SK-N-SH treated with all-trans-retinoic acid at 6 μM for 48 hours (cell line): ENCODE measurements at regions not wholly inside any gene's neighbourhood (a gene's known extent, or its start where the extent isn't known, plus 50 kb on each side); places are given as distances from the start of the nearest gene placed in this dataset.

Experiments used
- CSDC2 ChIP-seq: fragments of 250-450 bp; sonication (Bioruptor Pico); IDR thresholded peaks from 2 replicates; pipeline ENCODE4 v1.5.0; 2020; ENCODE audit warnings: mild to moderate bottlenecking, moderate library complexity
- ESRRG ChIP-seq: fragments of 250-450 bp; sonication (Bioruptor Pico); IDR thresholded peaks from 2 replicates; pipeline ENCODE4 v1.6.1; 2021; ENCODE audit warnings: mild to moderate bottlenecking
- GLIS3 ChIP-seq: fragments of 250-450 bp; sonication (Bioruptor Pico); IDR thresholded peaks from 2 replicates; pipeline ENCODE4 v1.5.0; 2020; ENCODE audit warnings: mild to moderate bottlenecking, moderate library complexity
- OSR1 ChIP-seq: fragments of 250-450 bp; sonication (Bioruptor Pico); IDR thresholded peaks from 2 replicates; pipeline ENCODE4 v1.8.0; 2022; ENCODE audit warnings: moderate library complexity, mild to moderate bottlenecking, inconsistent platforms
- PPARA ChIP-seq: fragments of 250-450 bp; sonication (Bioruptor Pico); IDR thresholded peaks from 2 replicates; pipeline ENCODE4 v1.5.0; 2020; ENCODE audit warnings: mild to moderate bottlenecking, borderline replicate concordance
- RARB ChIP-seq: fragments of 250-450 bp; sonication (Bioruptor Pico); IDR thresholded peaks from 2 replicates; pipeline ENCODE4 v1.8.0; 2021; ENCODE audit warnings: mild to moderate bottlenecking, moderate library complexity
- ZFP30 ChIP-seq: fragments of 450-650 bp; formaldehyde crosslinking; IDR thresholded peaks from 2 replicates; pipeline ENCODE4 v1.5.0; 2022; ENCODE audit warnings: mild to moderate bottlenecking, moderate library complexity
- ZNF565 ChIP-seq: fragments of 450-650 bp; formaldehyde crosslinking; conservative IDR thresholded peaks from 2 replicates; pipeline ENCODE4 v1.5.0; 2020; ENCODE audit warnings: low read depth, mild to moderate bottlenecking, moderate library complexity
- ZNF70 ChIP-seq: fragments of 450-650 bp; formaldehyde crosslinking; IDR thresholded peaks from 2 replicates; pipeline ENCODE4 v1.5.0; 2020; ENCODE audit warnings: mild to moderate bottlenecking, moderate library complexity
- ZNF8 ChIP-seq: fragments of 450-650 bp; formaldehyde crosslinking; IDR thresholded peaks from 2 replicates; pipeline ENCODE4 v1.5.0; 2020; ENCODE audit warnings: mild to moderate bottlenecking, moderate library complexity
- TF ChIP-seq, protein P1 (sequence below): fragments of 250-450 bp; sonication (Bioruptor Pico); IDR thresholded peaks from 2 replicates; pipeline ENCODE4 v1.8.0; 2020; ENCODE audit warnings: mild to moderate bottlenecking, moderate library complexity, borderline replicate concordance
- TF ChIP-seq, protein P2 (sequence below): fragments of 250-450 bp; sonication (Bioruptor Pico); IDR thresholded peaks from 2 replicates; pipeline ENCODE4 v1.8.0; 2021; ENCODE audit warnings: low read depth, mild to moderate bottlenecking, moderate library complexity, borderline replicate concordance
- TF ChIP-seq, protein P3 (sequence below): fragments of 250-450 bp; sonication (Bioruptor Pico); IDR thresholded peaks from 2 replicates; pipeline ENCODE4 v1.5.0; 2020; ENCODE audit warnings: mild to moderate bottlenecking, moderate library complexity

DNA sequence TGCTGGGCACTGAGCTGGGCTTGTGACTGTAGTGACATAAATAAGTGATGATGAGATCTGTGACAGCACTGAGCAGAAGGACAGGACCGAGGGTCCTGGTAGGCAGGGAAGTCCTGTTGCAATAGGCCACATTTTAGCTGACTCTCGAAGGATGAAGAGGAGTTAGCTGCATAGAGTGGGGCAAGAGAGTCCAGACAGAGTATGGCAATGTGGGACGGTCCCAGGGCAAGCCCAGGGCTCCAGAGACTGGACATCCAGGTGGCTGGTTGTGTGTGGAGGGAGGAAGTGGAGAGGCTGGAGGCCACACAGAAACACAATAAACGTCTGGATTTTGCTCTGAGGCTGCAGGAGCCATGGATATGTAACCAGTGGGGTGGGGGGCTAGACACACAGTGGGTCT lies 64.5 kb upstream of the ZNF423 start:
- TF ChIP-seq RARB (CRISPR knock-in tag): no peak
- TF ChIP-seq ZFP30 (CRISPR knock-in tag): no peak
- TF ChIP-seq, protein P1, sequence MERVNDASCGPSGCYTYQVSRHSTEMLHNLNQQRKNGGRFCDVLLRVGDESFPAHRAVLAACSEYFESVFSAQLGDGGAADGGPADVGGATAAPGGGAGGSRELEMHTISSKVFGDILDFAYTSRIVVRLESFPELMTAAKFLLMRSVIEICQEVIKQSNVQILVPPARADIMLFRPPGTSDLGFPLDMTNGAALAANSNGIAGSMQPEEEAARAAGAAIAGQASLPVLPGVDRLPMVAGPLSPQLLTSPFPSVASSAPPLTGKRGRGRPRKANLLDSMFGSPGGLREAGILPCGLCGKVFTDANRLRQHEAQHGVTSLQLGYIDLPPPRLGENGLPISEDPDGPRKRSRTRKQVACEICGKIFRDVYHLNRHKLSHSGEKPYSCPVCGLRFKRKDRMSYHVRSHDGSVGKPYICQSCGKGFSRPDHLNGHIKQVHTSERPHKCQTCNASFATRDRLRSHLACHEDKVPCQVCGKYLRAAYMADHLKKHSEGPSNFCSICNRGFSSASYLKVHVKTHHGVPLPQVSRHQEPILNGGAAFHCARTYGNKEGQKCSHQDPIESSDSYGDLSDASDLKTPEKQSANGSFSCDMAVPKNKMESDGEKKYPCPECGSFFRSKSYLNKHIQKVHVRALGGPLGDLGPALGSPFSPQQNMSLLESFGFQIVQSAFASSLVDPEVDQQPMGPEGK (CRISPR knock-in tag): no peak
- no peak for TF ChIP-seq CSDC2 (CRISPR knock-in tag)
- TF ChIP-seq, protein P2, sequence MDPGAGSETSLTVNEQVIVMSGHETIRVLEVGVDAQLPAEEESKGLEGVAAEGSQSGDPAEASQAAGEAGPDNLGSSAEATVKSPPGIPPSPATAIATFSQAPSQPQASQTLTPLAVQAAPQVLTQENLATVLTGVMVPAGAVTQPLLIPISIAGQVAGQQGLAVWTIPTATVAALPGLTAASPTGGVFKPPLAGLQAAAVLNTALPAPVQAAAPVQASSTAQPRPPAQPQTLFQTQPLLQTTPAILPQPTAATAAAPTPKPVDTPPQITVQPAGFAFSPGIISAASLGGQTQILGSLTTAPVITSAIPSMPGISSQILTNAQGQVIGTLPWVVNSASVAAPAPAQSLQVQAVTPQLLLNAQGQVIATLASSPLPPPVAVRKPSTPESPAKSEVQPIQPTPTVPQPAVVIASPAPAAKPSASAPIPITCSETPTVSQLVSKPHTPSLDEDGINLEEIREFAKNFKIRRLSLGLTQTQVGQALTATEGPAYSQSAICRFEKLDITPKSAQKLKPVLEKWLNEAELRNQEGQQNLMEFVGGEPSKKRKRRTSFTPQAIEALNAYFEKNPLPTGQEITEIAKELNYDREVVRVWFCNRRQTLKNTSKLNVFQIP (CRISPR knock-in tag): no peak
- no peak for TF ChIP-seq GLIS3 (CRISPR knock-in tag)
- no peak for TF ChIP-seq ESRRG (CRISPR knock-in tag)
- TF ChIP-seq ZNF565 (CRISPR knock-in tag): no peak
- TF ChIP-seq OSR1 (CRISPR knock-in tag): no peak
- TF ChIP-seq, protein P3, sequence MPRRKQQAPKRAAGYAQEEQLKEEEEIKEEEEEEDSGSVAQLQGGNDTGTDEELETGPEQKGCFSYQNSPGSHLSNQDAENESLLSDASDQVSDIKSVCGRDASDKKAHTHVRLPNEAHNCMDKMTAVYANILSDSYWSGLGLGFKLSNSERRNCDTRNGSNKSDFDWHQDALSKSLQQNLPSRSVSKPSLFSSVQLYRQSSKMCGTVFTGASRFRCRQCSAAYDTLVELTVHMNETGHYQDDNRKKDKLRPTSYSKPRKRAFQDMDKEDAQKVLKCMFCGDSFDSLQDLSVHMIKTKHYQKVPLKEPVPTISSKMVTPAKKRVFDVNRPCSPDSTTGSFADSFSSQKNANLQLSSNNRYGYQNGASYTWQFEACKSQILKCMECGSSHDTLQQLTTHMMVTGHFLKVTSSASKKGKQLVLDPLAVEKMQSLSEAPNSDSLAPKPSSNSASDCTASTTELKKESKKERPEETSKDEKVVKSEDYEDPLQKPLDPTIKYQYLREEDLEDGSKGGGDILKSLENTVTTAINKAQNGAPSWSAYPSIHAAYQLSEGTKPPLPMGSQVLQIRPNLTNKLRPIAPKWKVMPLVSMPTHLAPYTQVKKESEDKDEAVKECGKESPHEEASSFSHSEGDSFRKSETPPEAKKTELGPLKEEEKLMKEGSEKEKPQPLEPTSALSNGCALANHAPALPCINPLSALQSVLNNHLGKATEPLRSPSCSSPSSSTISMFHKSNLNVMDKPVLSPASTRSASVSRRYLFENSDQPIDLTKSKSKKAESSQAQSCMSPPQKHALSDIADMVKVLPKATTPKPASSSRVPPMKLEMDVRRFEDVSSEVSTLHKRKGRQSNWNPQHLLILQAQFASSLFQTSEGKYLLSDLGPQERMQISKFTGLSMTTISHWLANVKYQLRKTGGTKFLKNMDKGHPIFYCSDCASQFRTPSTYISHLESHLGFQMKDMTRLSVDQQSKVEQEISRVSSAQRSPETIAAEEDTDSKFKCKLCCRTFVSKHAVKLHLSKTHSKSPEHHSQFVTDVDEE (CRISPR knock-in tag): no peak
- no peak for TF ChIP-seq ZNF70 (CRISPR knock-in tag)
- TF ChIP-seq PPARA (CRISPR knock-in tag): no peak
- TF ChIP-seq ZNF8: no peak
